Naive thymus-derived CD4-positive, alpha-beta T cell (primary cell): ENCODE measurements at regions not wholly inside any gene's neighbourhood (a gene's known extent, or its start where the extent isn't known, plus 50 kb on each side); places are given as distances from the start of the nearest gene placed in this dataset.

Source experiments
- ATAC-seq: fragments of 150-1000 bp; cut with Tn5 transposase; 2 replicates; pipeline ENCODE4 v1.10.0; 2021; ENCODE audit warnings: mild to moderate bottlenecking, moderate library complexity
- CTCF ChIA-PET: fragments of 350-600 bp; sonication (Branson Sonifier 250); formaldehyde crosslinking; loops from one replicate; lab custom pipeline; 2021; ENCODE audit warnings: antibody characterized with exemption; lab: Charles Lee
- POLR2A ChIA-PET: fragments of 350-600 bp; sonication (Branson Sonifier 250); formaldehyde crosslinking; loops from one replicate; lab custom pipeline; 2021; ENCODE audit warnings: antibody characterized with exemption, inconsistent platforms; lab: Charles Lee
- DNase-seq, 9 donors: peaks; one replicate each; pipeline versions ENCODE4 v3.0.0 to v3.0.0-alpha.2; 2020 to 2022; ENCODE audit warnings: mixed read lengths in 1 of 9
- H3K27ac ChIP-seq: one replicate; pipeline ENCODE4 v1.7.0; 2013; ENCODE audit warnings: mild to moderate bottlenecking, low read depth, low read length, moderate library complexity
- H3K27me3 ChIP-seq, 2 donors: one replicate each; pipeline ENCODE4 v1.7.0; 2013; ENCODE audit warnings: low read length in 2 of 2, mild to moderate bottlenecking in 2 of 2, moderate library complexity in 2 of 2; ENCODE audit not compliant: control insufficient read depth in 2 of 2, insufficient read depth in 2 of 2
- H3K36me3 ChIP-seq, 3 experiments: 1 replicate in 2 of 3; 2 replicates in 1 of 3; pipeline ENCODE4 v1.7.0; 2013; ENCODE audit warnings: low read length in 3 of 3, mild to moderate bottlenecking in 3 of 3, moderate library complexity in 1 of 3; ENCODE audit not compliant: insufficient read depth in 3 of 3, control insufficient read depth in 2 of 3
- H3K4me1 ChIP-seq, 2 donors: one replicate each; pipeline ENCODE4 v1.7.0; 2013; ENCODE audit warnings: low read length in 2 of 2, mild to moderate bottlenecking in 2 of 2, moderate library complexity in 1 of 2; ENCODE audit not compliant: control insufficient read depth in 2 of 2, insufficient read depth in 2 of 2
- H3K4me3 ChIP-seq: 2 replicates; pipeline ENCODE4 v1.7.0; 2013; ENCODE audit warnings: mild to moderate bottlenecking, low read length
- H3K9me3 ChIP-seq, 3 experiments: 1 replicate in 2 of 3; 2 replicates in 1 of 3; pipeline ENCODE4 v1.7.0; 2013; ENCODE audit warnings: low read length in 3 of 3; ENCODE audit not compliant: control insufficient read depth in 2 of 3
- H3K27ac Mint-ChIP-seq, 9 donors: one replicate each; pipeline ENCODE4 v1.8.0; 2020 to 2022; ENCODE audit warnings: mixed read lengths in 9 of 9, mild to moderate bottlenecking in 8 of 9, moderate library complexity in 5 of 9, inconsistent platforms in 2 of 9
- H3K27me3 Mint-ChIP-seq, 5 donors: one replicate each; pipeline ENCODE4 v1.8.0; 2021 to 2022; ENCODE audit warnings: mixed read lengths in 5 of 5, mild to moderate bottlenecking in 1 of 5
- H3K36me3 Mint-ChIP-seq, 5 donors: one replicate each; pipeline ENCODE4 v1.8.0; 2020 to 2022; ENCODE audit warnings: mixed read lengths in 5 of 5, mild to moderate bottlenecking in 3 of 5, inconsistent platforms in 1 of 5
- H3K4me1 Mint-ChIP-seq, 7 donors: one replicate each; pipeline ENCODE4 v1.8.0; 2020 to 2022; ENCODE audit warnings: mixed read lengths in 7 of 7, mild to moderate bottlenecking in 3 of 7, inconsistent platforms in 1 of 7
- H3K4me3 Mint-ChIP-seq, 10 donors: one replicate each; pipeline ENCODE4 v1.8.0; 2020 to 2022; ENCODE audit warnings: mild to moderate bottlenecking in 10 of 10, mixed read lengths in 10 of 10, moderate library complexity in 6 of 10, inconsistent platforms in 2 of 10
- H3K9me3 Mint-ChIP-seq, 11 donors: one replicate each; pipeline ENCODE4 v1.8.0; 2020 to 2022; ENCODE audit warnings: mixed read lengths in 11 of 11, mild to moderate bottlenecking in 4 of 11, inconsistent platforms in 1 of 11, moderate library complexity in 1 of 11
- intact Hi-C, 2 donors: fragments of 100-400 bp; cut with micrococcal nuclease; formaldehyde crosslinking; loops; one replicate each; pipeline ENCODE4 v1.15.1; 2023

- ATAC-seq (no peak), DNase-seq (no peak)
- no peak overlapping the region for H3K4me3 Mint-ChIP-seq
- no peaks in the 10 kb centered on the region for H3K36me3 ChIP-seq
- H3K27me3 ChIP-seq: no peaks in the 10 kb centered on the region
- H3K27me3 Mint-ChIP-seq: no peaks in the 10 kb centered on the region
- intact Hi-C loops: no loop called here
- peaks cover 0 to 11% (median 0%) of the 10 kb centered on the region in 3 experiments for H3K9me3 ChIP-seq
- peaks cover 9 to 33% (median 14%) of the 10 kb centered on the region in 11 donors for H3K9me3 Mint-ChIP-seq
- H3K27ac ChIP-seq: no peak overlapping the region
- ChIA-PET POLR2A (no interaction called here), CTCF (no interaction called here)
- H3K4me1 Mint-ChIP-seq: no peaks in the 10 kb centered on the region
- no peaks in the 10 kb centered on the region for H3K4me1 ChIP-seq
- peaks cover 0 to 16% (median 0%) of the 10 kb centered on the region in 5 donors for H3K36me3 Mint-ChIP-seq
- H3K4me3 ChIP-seq: no peak overlapping the region
- no peak overlapping the region for H3K27ac Mint-ChIP-seq
Observed at GRCh38 chr5:2876183-2876582, 124.7 kb upstream of the IRX2 start.

GRCh38 chr5:2874099-2874498 lies 122.6 kb upstream of the IRX2 start:
- H3K27me3 Mint-ChIP-seq: no peaks in the 10 kb centered on the region
- ATAC-seq (no peak), DNase-seq (no peak)
- Histone ChIP-seq H3K9me3 (peaks cover 0 to 11% (median 0%) of the 10 kb centered on the region in 3 experiments), H3K27ac (no peak overlapping the region), H3K4me3 (no peak overlapping the region), H3K27me3 (no peaks in the 10 kb centered on the region), H3K4me1 (no peaks in the 10 kb centered on the region), H3K36me3 (no peaks in the 10 kb centered on the region)
- ChIA-PET POLR2A (no interaction called here), CTCF (no interaction called here)
- peaks cover 0 to 9% (median 0%) of the 10 kb centered on the region in 5 donors for H3K36me3 Mint-ChIP-seq
- H3K27ac Mint-ChIP-seq: no peak overlapping the region
- intact Hi-C loops: no loop called here
- no peak overlapping the region for H3K4me3 Mint-ChIP-seq
- no peaks in the 10 kb centered on the region for H3K4me1 Mint-ChIP-seq
- peaks cover under 1 to 16% (median 9%) of the 10 kb centered on the region in 11 donors for H3K9me3 Mint-ChIP-seq

- peaks cover 0 to 6% (median 2%) of the 10 kb centered on the region in 11 donors for H3K9me3 Mint-ChIP-seq
- peaks cover 0 to 3% (median 0%) of the 10 kb centered on the region in 5 donors for H3K36me3 Mint-ChIP-seq
- no peaks in the 10 kb centered on the region for H3K27me3 ChIP-seq
- DNase-seq: no peak
- peaks cover 0 to 9% (median 0%) of the 10 kb centered on the region in 3 experiments for H3K9me3 ChIP-seq
- POLR2A ChIA-PET: no interaction called here
- H3K4me1 Mint-ChIP-seq: no peaks in the 10 kb centered on the region
- H3K27ac ChIP-seq: no peak overlapping the region
- no peak overlapping the region for H3K27ac Mint-ChIP-seq
- no peak overlapping the region for H3K4me3 Mint-ChIP-seq
- no peaks in the 10 kb centered on the region for H3K27me3 Mint-ChIP-seq
- ATAC-seq: no peak
- H3K36me3 ChIP-seq: no peaks in the 10 kb centered on the region
- CTCF ChIA-PET: no interaction called here
- intact Hi-C loops: no loop called here
- no peak overlapping the region for H3K4me3 ChIP-seq
- H3K4me1 ChIP-seq: no peaks in the 10 kb centered on the region
Observed at GRCh38 chr5:2872676-2873075, 121.2 kb upstream of the IRX2 start.

- no peaks in the 10 kb centered on the region for H3K27me3 Mint-ChIP-seq
- Histone ChIP-seq H3K27me3 (no peaks in the 10 kb centered on the region), H3K9me3 (peaks cover 0 to 7% (median 0%) of the 10 kb centered on the region in 3 experiments), H3K27ac (no peak overlapping the region), H3K36me3 (no peaks in the 10 kb centered on the region), H3K4me3 (no peak overlapping the region), H3K4me1 (no peaks in the 10 kb centered on the region)
- no peak for DNase-seq
- no peaks in the 10 kb centered on the region for H3K36me3 Mint-ChIP-seq
- no peak overlapping the region for H3K4me3 Mint-ChIP-seq
- intact Hi-C loops: no loop called here
- CTCF ChIA-PET: no interaction called here
- POLR2A ChIA-PET: no interaction called here
- H3K27ac Mint-ChIP-seq: no peak overlapping the region
- no peak for ATAC-seq
- no peaks in the 10 kb centered on the region for H3K4me1 Mint-ChIP-seq
- H3K9me3 Mint-ChIP-seq: peaks cover 0 to 5% (median 0%) of the 10 kb centered on the region in 11 donors
Observed at GRCh38 chr5:2871282-2871681, 119.8 kb upstream of the IRX2 start.

GRCh38 chr5:2869471-2869870 lies 118.0 kb upstream of the IRX2 start:
- Mint-ChIP-seq H3K27me3 (no peaks in the 10 kb centered on the region), H3K4me1 (no peaks in the 10 kb centered on the region), H3K36me3 (no peaks in the 10 kb centered on the region), H3K4me3 (no peak overlapping the region), H3K9me3 (peaks cover 0 to 8% (median 2%) of the 10 kb centered on the region in 11 donors), H3K27ac (no peak overlapping the region)
- ATAC-seq (no peak), DNase-seq (no peak)
- no peaks in the 10 kb centered on the region for H3K9me3 ChIP-seq
- ChIA-PET CTCF (no interaction called here), POLR2A (no interaction called here)
- H3K36me3 ChIP-seq: no peaks in the 10 kb centered on the region
- H3K27me3 ChIP-seq: no peaks in the 10 kb centered on the region
- intact Hi-C loops: no loop called here
- H3K4me3 ChIP-seq: no peak overlapping the region
- no peak overlapping the region for H3K27ac ChIP-seq
- no peaks in the 10 kb centered on the region for H3K4me1 ChIP-seq

GRCh38 chr5:2867373-2867933 lies 116.0 kb upstream of the IRX2 start:
- Histone ChIP-seq H3K4me1 (no peaks in the 10 kb centered on the region), H3K27ac (no peak overlapping the region), H3K27me3 (no peaks in the 10 kb centered on the region), H3K9me3 (no peaks in the 10 kb centered on the region), H3K4me3 (no peak overlapping the region), H3K36me3 (no peaks in the 10 kb centered on the region)
- no peak overlapping the region for H3K27ac Mint-ChIP-seq
- H3K27me3 Mint-ChIP-seq: no peaks in the 10 kb centered on the region
- no peaks in the 10 kb centered on the region for H3K36me3 Mint-ChIP-seq
- CTCF ChIA-PET: no interaction called here
- no peaks in the 10 kb centered on the region for H3K4me1 Mint-ChIP-seq
- intact Hi-C loops: no loop called here
- H3K9me3 Mint-ChIP-seq: peaks cover 0 to 8% (median 3%) of the 10 kb centered on the region in 11 donors
- ATAC-seq (no peak), DNase-seq (no peak)
- POLR2A ChIA-PET: no interaction called here
- no peak overlapping the region for H3K4me3 Mint-ChIP-seq

GRCh38 chr5:2866662-2867372 lies 115.3 kb upstream of the IRX2 start:
- no peaks in the 10 kb centered on the region for H3K4me1 Mint-ChIP-seq
- CTCF ChIA-PET: no interaction called here
- Histone ChIP-seq H3K27ac (no peak overlapping the region), H3K4me3 (no peak overlapping the region), H3K9me3 (no peaks in the 10 kb centered on the region), H3K36me3 (no peaks in the 10 kb centered on the region), H3K4me1 (no peaks in the 10 kb centered on the region), H3K27me3 (no peaks in the 10 kb centered on the region)
- no peaks in the 10 kb centered on the region for H3K27me3 Mint-ChIP-seq
- POLR2A ChIA-PET: no interaction called here
- H3K27ac Mint-ChIP-seq: no peak overlapping the region
- H3K4me3 Mint-ChIP-seq: no peak overlapping the region
- DNase-seq: no peak
- no peaks in the 10 kb centered on the region for H3K36me3 Mint-ChIP-seq
- ATAC-seq: no peak
- intact Hi-C loops: no loop called here
- H3K9me3 Mint-ChIP-seq: peaks cover 0 to 10% (median 4%) of the 10 kb centered on the region in 11 donors
